ENCODE measurements at regions not wholly inside any gene's neighbourhood (a gene's known extent, or its start where the extent isn't known, plus 50 kb on each side); places are given as distances from the start of the nearest gene placed in this dataset.
"Not testable (repeated sequence)": the region's sequence is repeated elsewhere in the genome, so short reads cannot be mapped to it uniquely, and the experiment has no call there.

DNA sequence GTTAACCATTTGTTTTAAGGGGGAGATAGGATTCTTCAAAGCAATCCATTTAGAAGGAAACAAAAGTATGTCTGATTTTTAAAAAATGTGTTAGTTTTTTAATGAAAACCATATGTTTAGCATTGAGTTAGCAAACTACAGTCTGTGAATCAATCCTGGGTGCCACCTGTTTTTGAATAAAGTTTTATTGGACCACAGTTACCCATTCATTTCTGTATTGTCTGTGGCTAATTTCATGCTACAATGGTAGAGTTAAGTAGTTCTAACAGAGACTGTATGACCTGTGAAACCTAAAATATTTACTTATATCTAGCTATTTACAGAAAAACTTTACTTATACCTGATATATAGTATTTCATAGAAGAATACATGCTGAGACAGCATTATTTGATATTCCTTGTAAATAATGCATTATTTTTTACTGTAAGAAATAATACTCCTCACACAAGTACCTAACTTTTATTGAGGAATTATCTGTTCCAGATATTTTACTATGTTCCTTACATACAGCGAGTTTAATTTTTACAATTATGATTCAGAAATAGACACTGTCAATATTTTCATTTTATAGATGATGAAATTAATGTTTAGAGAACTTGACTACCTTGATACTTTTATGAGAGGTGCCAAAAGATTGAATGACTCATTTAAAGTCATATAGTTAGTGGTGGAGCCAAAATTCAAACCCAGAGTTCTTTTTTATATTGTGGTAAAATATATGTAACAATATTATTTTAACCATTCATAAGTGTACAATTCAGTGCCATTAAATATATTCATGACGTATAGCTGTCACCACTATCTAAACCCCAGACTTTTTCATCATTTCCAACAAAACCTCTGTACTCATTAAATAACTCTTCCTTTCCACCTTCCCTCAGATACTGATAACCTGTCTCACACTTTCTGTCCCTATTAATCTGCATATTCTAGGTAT is 122.0 kb downstream of the GLUD2 start:
- no peak overlapping the region for H3K4me3 ChIP-seq (replicated peaks; ENCODE audit: low read depth, low read length)
- DNase-seq (ENCODE audit: low read depth): no peak
- TF ChIP-seq, protein P1, sequence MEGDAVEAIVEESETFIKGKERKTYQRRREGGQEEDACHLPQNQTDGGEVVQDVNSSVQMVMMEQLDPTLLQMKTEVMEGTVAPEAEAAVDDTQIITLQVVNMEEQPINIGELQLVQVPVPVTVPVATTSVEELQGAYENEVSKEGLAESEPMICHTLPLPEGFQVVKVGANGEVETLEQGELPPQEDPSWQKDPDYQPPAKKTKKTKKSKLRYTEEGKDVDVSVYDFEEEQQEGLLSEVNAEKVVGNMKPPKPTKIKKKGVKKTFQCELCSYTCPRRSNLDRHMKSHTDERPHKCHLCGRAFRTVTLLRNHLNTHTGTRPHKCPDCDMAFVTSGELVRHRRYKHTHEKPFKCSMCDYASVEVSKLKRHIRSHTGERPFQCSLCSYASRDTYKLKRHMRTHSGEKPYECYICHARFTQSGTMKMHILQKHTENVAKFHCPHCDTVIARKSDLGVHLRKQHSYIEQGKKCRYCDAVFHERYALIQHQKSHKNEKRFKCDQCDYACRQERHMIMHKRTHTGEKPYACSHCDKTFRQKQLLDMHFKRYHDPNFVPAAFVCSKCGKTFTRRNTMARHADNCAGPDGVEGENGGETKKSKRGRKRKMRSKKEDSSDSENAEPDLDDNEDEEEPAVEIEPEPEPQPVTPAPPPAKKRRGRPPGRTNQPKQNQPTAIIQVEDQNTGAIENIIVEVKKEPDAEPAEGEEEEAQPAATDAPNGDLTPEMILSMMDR (IDR thresholded peaks at IDR 0.05; ENCODE audit: low read length, missing control alignments): no peak

DNA sequence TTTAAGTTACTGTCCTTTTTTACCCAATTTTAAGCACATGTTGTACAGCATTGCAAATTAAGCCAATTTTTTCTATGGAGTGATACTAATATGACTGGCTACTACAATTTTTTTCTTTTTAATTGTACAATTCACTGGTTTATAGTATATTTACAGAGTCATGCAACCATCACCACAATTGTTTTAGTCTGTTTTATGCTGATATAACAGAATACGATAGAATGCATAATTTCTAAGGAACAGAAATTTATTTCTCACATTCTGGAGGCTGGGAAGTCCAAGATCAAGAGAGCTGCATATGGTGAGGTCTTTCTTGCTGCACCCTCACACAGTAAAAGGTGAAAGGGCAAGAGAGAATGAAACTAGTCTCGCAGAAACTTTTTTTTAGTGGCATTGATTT is 125.3 kb downstream of the GLUD2 start:
- DNase-seq (ENCODE audit: low read depth): no peak
- no peak overlapping the region for H3K4me3 ChIP-seq (replicated peaks; ENCODE audit: low read depth, low read length)
- TF ChIP-seq, protein P1 (IDR thresholded peaks at IDR 0.05; ENCODE audit: low read length, missing control alignments): no peak

DNA sequence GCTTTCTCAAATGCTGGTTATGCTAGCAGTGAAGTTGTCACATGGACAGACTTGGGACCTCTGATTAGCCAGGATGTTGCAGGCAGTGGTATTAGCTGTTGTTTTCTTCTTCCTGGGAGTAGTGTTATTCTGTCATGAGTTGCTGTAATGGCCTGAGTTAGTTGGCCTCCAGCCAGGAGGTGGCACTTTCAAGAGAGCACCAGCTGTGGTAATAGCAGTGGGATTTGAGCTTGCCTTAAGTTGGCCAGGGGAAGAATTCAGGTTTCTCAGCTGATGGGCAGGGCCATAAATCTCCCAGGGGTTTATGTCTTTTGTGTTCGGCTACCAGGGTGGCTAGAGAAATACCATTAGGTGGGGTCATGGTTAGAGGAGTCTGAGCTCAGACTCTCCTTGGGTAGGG is 132.6 kb downstream of the GLUD2 start:
- TF ChIP-seq, protein P1 (IDR thresholded peaks at IDR 0.05; ENCODE audit: low read length, missing control alignments): no peak
- H3K4me3 ChIP-seq (replicated peaks; ENCODE audit: low read depth, low read length): no peak overlapping the region
- DNase-seq (ENCODE audit: low read depth): no peak

DNA sequence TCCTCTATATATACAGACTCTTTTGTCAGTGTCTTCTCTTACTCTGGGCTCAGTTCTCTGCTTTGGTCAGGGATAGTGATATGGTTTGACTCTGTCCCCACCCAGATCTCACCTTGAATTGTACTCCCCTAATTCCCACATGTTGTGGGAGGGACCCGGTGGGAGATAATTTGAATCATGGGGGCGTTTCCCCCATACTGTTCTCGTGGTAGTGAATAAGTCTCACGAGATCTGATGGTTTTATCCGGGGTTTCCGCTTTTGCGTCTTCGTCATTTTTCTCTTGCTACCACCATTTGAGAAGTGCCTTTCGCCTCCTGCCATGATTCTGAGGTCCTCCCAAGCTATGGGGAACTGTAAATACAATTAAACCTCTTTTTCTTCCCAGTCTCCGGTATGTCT is 144.4 kb downstream of the GLUD2 start:
- TF ChIP-seq, protein P1 (IDR thresholded peaks at IDR 0.05; ENCODE audit: low read length, missing control alignments): no peak
- DNase-seq (ENCODE audit: low read depth): no peak
- no peak overlapping the region for H3K4me3 ChIP-seq (replicated peaks; ENCODE audit: low read depth, low read length)

DNA sequence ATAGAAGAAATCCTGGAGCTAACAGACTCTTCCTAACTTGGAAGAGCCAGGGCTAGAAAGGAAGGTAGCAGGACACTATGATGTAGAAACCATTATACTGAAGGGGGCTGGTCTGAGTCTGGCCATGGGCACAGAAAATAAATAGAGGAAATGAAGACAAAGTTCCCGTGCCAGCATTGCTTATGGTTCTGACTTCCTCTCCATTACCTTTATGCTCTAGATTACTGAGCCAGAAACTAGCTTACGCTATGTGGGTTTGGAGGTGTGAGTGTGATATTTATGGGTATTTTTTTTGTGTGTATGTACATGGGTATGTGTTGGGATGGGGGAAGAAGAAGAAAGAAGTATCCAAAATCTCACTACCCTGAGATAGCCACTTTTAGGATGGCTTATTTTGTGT is 148.3 kb downstream of the GLUD2 start:
- TF ChIP-seq, protein P1 (IDR thresholded peaks at IDR 0.05; ENCODE audit: low read length, missing control alignments): no peak
- no peak for DNase-seq (ENCODE audit: low read depth)
- H3K4me3 ChIP-seq (replicated peaks; ENCODE audit: low read depth, low read length): no peak overlapping the region

DNA sequence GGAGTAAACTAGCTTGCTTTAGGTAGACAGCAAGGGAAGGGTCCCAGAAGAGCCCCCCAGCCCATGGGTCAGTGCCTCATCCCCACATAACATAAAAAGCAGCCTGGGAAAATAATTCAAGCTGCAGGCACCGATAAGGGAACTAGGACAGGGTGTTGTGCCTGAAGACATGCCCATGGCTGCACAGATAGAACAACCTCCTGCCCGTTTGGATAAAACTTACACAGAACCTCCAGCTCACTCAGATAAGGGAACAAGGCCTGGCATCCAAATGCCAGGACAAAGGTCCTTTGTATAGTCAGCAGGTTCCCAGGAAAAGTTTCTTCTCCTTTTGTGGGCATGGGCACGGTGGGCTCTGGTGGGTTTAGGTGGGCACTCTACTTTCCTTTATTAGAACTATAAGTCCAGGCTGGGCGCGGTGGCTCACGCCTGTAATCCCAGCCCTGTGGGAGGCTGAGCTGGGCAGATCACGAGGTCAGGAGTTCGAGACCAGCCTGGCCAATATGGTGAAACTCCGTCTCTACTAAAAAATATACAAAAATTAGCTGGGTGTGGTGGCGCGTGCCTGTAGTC is 149.5 kb downstream of the GLUD2 start:
- H3K4me3 ChIP-seq (replicated peaks; ENCODE audit: low read depth, low read length); DNase-seq (ENCODE audit: low read depth): not testable (repeated sequence)

DNA sequence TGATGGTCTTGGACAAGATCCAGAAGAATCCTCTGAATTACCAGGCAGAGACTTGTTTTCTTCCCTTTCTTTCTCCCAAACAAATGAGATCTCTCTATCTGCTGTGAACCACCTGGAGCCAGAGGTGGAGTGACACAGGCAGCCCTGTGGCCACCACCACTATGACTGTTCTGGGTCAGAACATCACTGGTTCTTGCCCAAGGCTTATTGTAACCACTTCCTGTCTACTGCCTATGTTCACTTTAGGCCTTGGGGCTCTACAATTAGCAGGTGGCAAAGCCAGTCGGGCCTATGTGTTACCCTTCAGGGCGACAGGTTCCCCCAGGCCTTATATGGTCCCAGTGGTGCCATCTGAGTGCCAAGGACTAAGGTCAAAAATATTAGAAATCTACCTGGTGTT is 161.2 kb downstream of the GLUD2 start:
- no peak for DNase-seq (ENCODE audit: low read depth)
- H3K4me3 ChIP-seq (replicated peaks; ENCODE audit: low read depth, low read length): no peak overlapping the region
- TF ChIP-seq, protein P1 (IDR thresholded peaks at IDR 0.05; ENCODE audit: low read length, missing control alignments): no peak

Data from fibroblast of pulmonary artery (primary cell).